ENCODE measurements at regions not wholly inside any gene's neighbourhood (a gene's known extent, or its start where the extent isn't known, plus 50 kb on each side); places are given as distances from the start of the nearest gene placed in this dataset.

DNA sequence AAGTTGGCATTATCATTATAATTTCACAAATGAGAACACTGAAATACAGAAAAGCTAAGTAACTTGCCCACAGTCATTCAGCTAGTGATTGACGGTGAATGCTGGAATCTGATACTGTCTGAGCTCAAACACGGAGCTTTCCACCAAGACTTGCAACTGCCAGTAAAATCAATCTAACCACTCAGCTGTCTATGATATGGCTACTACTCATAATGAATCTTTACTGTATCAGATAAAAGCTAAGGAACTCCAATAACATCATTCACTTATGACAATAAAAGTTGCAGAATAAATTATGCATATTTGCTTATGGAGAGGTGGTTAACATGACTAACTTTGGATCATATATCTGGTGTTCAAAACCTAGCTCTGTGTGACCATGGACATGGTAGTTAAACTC lies 279.4 kb upstream of the NXPH2 start:
- TF ChIP-seq SAP30 (IDR thresholded peaks at IDR 0.05; ENCODE audit: borderline replicate concordance, insufficient read depth, low read depth, low read length, poor library complexity, severe bottlenecking), result no peak
- TF ChIP-seq ZNF589 (CRISPR knock-in tag; IDR thresholded peaks at IDR 0.05; ENCODE audit: low read depth), result no peak
- TF ChIP-seq CAMTA2 (CRISPR knock-in tag; conservative IDR thresholded peaks at IDR 0.05), result no peak
- no peak for TF ChIP-seq COPS2 (conservative IDR thresholded peaks at IDR 0.05)
- TF ChIP-seq NFYB (IDR thresholded peaks at IDR 0.05; ENCODE audit: extremely low read depth, insufficient read length), result no peak
- no TSS peak for BruUV-seq (replicated peaks)
- CTCF ChIA-PET (ENCODE audit: low intra/inter-chr PET ratio), result no interaction called here

DNA sequence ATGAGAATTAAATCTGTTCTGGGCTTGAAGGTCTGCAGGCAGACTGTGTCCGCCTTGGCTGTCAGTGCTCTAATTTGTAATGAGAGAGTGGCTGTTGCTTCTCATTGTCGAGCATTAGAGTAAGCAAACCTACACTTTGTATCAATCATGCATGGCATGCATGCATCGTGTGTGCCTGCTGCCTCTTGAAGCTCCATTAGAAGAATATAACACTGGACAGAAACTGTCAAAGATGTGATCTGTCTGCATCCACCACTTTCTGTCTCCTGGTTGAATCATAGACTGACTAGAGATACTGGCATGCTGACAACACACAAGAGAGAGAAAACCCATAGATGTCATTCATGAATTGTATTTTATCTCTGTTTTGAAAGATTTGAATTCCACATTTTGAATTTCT lies 275.0 kb upstream of the NXPH2 start:
- DNase-seq (ENCODE audit: extremely low read depth in 1 of 4, low spot score in 3 of 4) (no peak), ATAC-seq (no peak), FAIRE-seq (no peak)
- H3K4me1 ChIP-seq (replicated peaks in 1 of 2; ENCODE audit: control insufficient read depth in 2 of 2, insufficient read depth in 2 of 2, low read length in 2 of 2), result no peaks in the 10 kb centered on the region
- H3K27me3 ChIP-seq (ENCODE audit: control insufficient read depth in 2 of 2, insufficient read depth in 2 of 2, low read length in 2 of 2), result no peaks in the 10 kb centered on the region
- H3K36me3 ChIP-seq (ENCODE audit: control insufficient read depth, insufficient read depth, low read length), result no peaks in the 10 kb centered on the region
- no peak overlapping the region for H3K9ac ChIP-seq (ENCODE audit: insufficient read depth in 1 of 2, low read depth in 2 of 2, low read length in 2 of 2)
- H3K4me3 ChIP-seq, result no peak overlapping the region
- POLR2A ChIA-PET, result no interaction called here
- no TSS peak for BruUV-seq (replicated peaks)
- H3K9me3 ChIP-seq (replicated peaks; ENCODE audit: control insufficient read depth, insufficient read depth, low read depth, low read length), result no peaks in the 10 kb centered on the region
- intact Hi-C loops (cut with micrococcal nuclease), result no loop called here
- in situ Hi-C loops (cut with MboI), result no loop called here
- H3K79me2 ChIP-seq (ENCODE audit: control insufficient read depth, insufficient read depth, low read length), result no peaks in the 10 kb centered on the region
- CTCF ChIA-PET (ENCODE audit: low intra/inter-chr PET ratio), result no interaction called here
- H4K20me1 ChIP-seq (replicated peaks; ENCODE audit: control insufficient read depth, insufficient read depth, low read length), result no peaks in the 10 kb centered on the region
- H3K9me1 ChIP-seq (ENCODE audit: control insufficient read depth, insufficient read depth, low read length), result no peaks in the 10 kb centered on the region
- H3K27ac ChIP-seq (ENCODE audit: extremely low read depth, low read depth, low read length), result no peak overlapping the region
- no peak overlapping the region for H2AFZ ChIP-seq (ENCODE audit: low read depth, low read length)
- no peak overlapping the region for H3K4me2 ChIP-seq (ENCODE audit: insufficient read depth, low read length)
- 0% methylated on average over 3 of the region's 3 CpGs for WGBS (ENCODE audit: insufficient coverage, low coverage, missing lambda C conversion rate)
- TF ChIP-seq NR1H2 (CRISPR knock-in tag; IDR thresholded peaks at IDR 0.05), result no peak
- TF ChIP-seq, protein P1, sequence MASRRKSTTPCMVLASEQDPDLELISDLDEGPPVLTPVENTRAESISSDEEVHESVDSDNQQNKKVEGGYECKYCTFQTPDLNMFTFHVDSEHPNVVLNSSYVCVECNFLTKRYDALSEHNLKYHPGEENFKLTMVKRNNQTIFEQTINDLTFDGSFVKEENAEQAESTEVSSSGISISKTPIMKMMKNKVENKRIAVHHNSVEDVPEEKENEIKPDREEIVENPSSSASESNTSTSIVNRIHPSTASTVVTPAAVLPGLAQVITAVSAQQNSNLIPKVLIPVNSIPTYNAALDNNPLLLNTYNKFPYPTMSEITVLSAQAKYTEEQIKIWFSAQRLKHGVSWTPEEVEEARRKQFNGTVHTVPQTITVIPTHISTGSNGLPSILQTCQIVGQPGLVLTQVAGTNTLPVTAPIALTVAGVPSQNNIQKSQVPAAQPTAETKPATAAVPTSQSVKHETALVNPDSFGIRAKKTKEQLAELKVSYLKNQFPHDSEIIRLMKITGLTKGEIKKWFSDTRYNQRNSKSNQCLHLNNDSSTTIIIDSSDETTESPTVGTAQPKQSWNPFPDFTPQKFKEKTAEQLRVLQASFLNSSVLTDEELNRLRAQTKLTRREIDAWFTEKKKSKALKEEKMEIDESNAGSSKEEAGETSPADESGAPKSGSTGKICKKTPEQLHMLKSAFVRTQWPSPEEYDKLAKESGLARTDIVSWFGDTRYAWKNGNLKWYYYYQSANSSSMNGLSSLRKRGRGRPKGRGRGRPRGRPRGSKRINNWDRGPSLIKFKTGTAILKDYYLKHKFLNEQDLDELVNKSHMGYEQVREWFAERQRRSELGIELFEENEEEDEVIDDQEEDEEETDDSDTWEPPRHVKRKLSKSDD (conservative IDR thresholded peaks at IDR 0.05; ENCODE audit: low read length), result no peak
- TF ChIP-seq MYBL2 (IDR thresholded peaks at IDR 0.05; ENCODE audit: low read depth), result no peak
- no peak for TF ChIP-seq MYBL2 (CRISPR knock-in tag; IDR thresholded peaks at IDR 0.05; ENCODE audit: borderline replicate concordance)
- no peak for TF ChIP-seq CBX1 (IDR thresholded peaks at IDR 0.05; ENCODE audit: low read depth)
- no peak for TF ChIP-seq ZNF282 (CRISPR knock-in tag; IDR thresholded peaks at IDR 0.05)
- no peak for TF ChIP-seq ARNT (IDR thresholded peaks at IDR 0.05)

More for the DNA sequence above, 279.4 kb upstream of the NXPH2 start:
- intact Hi-C loops (cut with micrococcal nuclease) (no loop called here), in situ Hi-C loops (cut with MboI) (no loop called here)
- ATAC-seq (no peak), FAIRE-seq (no peak), DNase-seq (ENCODE audit: extremely low read depth in 1 of 4, low spot score in 3 of 4) (no peak)
- Histone ChIP-seq H4K20me1 (replicated peaks; ENCODE audit: control insufficient read depth, insufficient read depth, low read length) (no peaks in the 10 kb centered on the region), H3K36me3 (ENCODE audit: control insufficient read depth, insufficient read depth, low read length) (no peaks in the 10 kb centered on the region), H3K79me2 (ENCODE audit: control insufficient read depth, insufficient read depth, low read length) (no peaks in the 10 kb centered on the region), H3K9ac (ENCODE audit: insufficient read depth in 1 of 2, low read depth in 2 of 2, low read length in 2 of 2) (no peak overlapping the region), H2AFZ (ENCODE audit: low read depth, low read length) (no peak overlapping the region), H3K9me1 (ENCODE audit: control insufficient read depth, insufficient read depth, low read length) (no peaks in the 10 kb centered on the region), H3K27me3 (ENCODE audit: control insufficient read depth in 2 of 2, insufficient read depth in 2 of 2, low read length in 2 of 2) (no peaks in the 10 kb centered on the region), H3K4me1 (replicated peaks in 1 of 2; ENCODE audit: control insufficient read depth in 2 of 2, insufficient read depth in 2 of 2, low read length in 2 of 2) (no peaks in the 10 kb centered on the region), H3K9me3 (replicated peaks; ENCODE audit: control insufficient read depth, insufficient read depth, low read depth, low read length) (no peaks in the 10 kb centered on the region), H3K27ac (ENCODE audit: extremely low read depth, low read depth, low read length) (no peak overlapping the region), H3K4me3 (no peak overlapping the region), H3K4me2 (ENCODE audit: insufficient read depth, low read length) (no peak overlapping the region)
- WGBS (ENCODE audit: insufficient coverage, low coverage, missing lambda C conversion rate), result 4% methylated on average over 2 of the region's 2 CpGs
- POLR2A ChIA-PET, result no interaction called here
